ENCODE measurements at regions not wholly inside any gene's neighbourhood (a gene's known extent, or its start where the extent isn't known, plus 50 kb on each side); places are given as distances from the start of the nearest gene placed in this dataset.

DNA sequence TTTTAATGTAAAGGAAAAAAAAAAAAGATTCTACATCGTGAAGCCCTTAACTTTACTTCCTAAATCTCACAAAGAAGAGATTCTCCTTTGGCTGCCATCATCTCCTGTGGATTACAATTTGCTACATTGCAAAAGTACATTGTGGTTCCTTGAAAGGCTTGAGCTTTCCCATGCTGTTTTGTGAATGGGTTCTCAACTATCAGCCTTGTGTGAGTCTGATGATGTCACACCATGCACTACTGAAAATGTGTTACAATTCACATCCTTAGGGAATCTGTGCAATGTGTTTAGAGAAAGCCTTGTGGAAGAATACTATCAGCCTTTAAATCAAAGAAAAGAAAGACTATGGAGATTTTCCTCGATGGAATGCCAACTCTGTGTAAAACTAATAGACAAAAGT, 510.0 kb upstream of the ALCAM start:
- Histone ChIP-seq H3K9me3 (no peaks in the 10 kb centered on the region), H3K4me2 (no peak overlapping the region), H3K4me1 (no peaks in the 10 kb centered on the region), H3K4me3 (no peak overlapping the region), H3K27ac (no peak overlapping the region)
- POLR2A ChIA-PET = no interaction called here
- ATAC-seq = no peak
- no peak for FAIRE-seq
- DNase-seq (ENCODE audit: low read depth in 1 of 2, low spot score in 1 of 2) = no peak
- CTCF ChIA-PET = no interaction called here
- WGBS (ENCODE audit: missing lambda C conversion rate) = 9% methylated on average over 2 of the region's 2 CpGs
- TF ChIP-seq FOSL2 (IDR thresholded peaks at IDR 0.05) (no peak), FOSL2 (CRISPR knock-in tag; IDR thresholded peaks at IDR 0.05) (no peak), TP53 (CRISPR knock-in tag; IDR thresholded peaks at IDR 0.05) (no peak), NPAS2 (CRISPR knock-in tag; IDR thresholded peaks at IDR 0.05; ENCODE audit: borderline replicate concordance) (no peak), ZFP36 (IDR thresholded peaks at IDR 0.05; ENCODE audit: borderline replicate concordance, partially characterized antibody) (no peak), NR3C1 (IDR thresholded peaks at IDR 0.05) (no peak), MYC (IDR thresholded peaks at IDR 0.05; ENCODE audit: borderline replicate concordance, low read length) (no peak), FOXS1 (CRISPR knock-in tag; IDR thresholded peaks at IDR 0.05) (no peak), RAD21 (conservative IDR thresholded peaks at IDR 0.05 in 1 of 2, IDR thresholded peaks at IDR 0.05 in 1 of 2) (no peak), HOXA7 (CRISPR knock-in tag; IDR thresholded peaks at IDR 0.05) (no peak), HOXB5 (CRISPR knock-in tag; IDR thresholded peaks at IDR 0.05) (no peak)
- TF ChIP-seq, protein P1, sequence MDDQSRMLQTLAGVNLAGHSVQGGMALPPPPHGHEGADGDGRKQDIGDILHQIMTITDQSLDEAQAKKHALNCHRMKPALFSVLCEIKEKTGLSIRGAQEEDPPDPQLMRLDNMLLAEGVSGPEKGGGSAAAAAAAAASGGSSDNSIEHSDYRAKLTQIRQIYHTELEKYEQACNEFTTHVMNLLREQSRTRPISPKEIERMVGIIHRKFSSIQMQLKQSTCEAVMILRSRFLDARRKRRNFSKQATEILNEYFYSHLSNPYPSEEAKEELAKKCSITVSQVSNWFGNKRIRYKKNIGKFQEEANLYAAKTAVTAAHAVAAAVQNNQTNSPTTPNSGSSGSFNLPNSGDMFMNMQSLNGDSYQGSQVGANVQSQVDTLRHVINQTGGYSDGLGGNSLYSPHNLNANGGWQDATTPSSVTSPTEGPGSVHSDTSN (IDR thresholded peaks at IDR 0.05) = no peak
- TF ChIP-seq, protein P2, sequence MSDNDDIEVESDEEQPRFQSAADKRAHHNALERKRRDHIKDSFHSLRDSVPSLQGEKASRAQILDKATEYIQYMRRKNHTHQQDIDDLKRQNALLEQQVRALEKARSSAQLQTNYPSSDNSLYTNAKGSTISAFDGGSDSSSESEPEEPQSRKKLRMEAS (IDR thresholded peaks at IDR 0.05) = no peak

DNA sequence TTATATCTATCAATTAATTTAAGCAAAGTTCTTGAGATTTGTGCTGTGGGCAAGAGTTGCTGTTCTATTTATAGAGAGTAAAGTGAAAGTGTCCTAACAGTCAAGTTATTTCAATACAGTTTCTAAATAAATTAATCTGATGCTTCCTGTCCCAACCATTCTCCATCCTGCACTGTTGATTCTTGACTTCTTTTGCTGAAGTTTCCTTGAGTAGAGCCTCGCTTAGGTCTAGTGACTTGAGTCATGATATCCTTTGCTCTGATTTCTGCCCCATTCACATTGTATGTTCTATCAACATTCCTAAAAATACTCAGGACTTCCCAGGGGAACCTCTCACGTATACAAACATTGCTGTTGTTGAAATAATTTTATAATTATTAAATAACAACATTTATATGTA, 498.4 kb upstream of the ALCAM start:
- FAIRE-seq (no peak), ATAC-seq (no peak), DNase-seq (ENCODE audit: low read depth in 1 of 2, low spot score in 1 of 2) (no peak)
- TF ChIP-seq HOXB5 (CRISPR knock-in tag; IDR thresholded peaks at IDR 0.05) (no peak), TFCP2L1 (CRISPR knock-in tag; IDR thresholded peaks at IDR 0.05) (no peak), POLR2A (IDR thresholded peaks at IDR 0.05; ENCODE audit: low read length) (no peak), RCOR1 (IDR thresholded peaks at IDR 0.05; ENCODE audit: low read depth, low read length) (no peak), FOSB (CRISPR knock-in tag; IDR thresholded peaks at IDR 0.05) (no peak), HOXA7 (CRISPR knock-in tag; IDR thresholded peaks at IDR 0.05) (no peak)
- TF ChIP-seq, protein P3, sequence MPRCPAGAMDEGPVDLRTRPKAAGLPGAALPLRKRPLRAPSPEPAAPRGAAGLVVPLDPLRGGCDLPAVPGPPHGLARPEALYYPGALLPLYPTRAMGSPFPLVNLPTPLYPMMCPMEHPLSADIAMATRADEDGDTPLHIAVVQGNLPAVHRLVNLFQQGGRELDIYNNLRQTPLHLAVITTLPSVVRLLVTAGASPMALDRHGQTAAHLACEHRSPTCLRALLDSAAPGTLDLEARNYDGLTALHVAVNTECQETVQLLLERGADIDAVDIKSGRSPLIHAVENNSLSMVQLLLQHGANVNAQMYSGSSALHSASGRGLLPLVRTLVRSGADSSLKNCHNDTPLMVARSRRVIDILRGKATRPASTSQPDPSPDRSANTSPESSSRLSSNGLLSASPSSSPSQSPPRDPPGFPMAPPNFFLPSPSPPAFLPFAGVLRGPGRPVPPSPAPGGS (IDR thresholded peaks at IDR 0.05) = no peak
- CTCF ChIA-PET = no interaction called here
- POLR2A ChIA-PET = no interaction called here
- no peak overlapping the region for H3K4me2 ChIP-seq
- no peak overlapping the region for H3K27ac ChIP-seq
- WGBS (ENCODE audit: missing lambda C conversion rate) = 35% methylated on average over 2 of the region's 2 CpGs
- H3K4me3 ChIP-seq = no peak overlapping the region
- no peaks in the 10 kb centered on the region for H3K4me1 ChIP-seq
- H3K9me3 ChIP-seq = no peaks in the 10 kb centered on the region

DNA sequence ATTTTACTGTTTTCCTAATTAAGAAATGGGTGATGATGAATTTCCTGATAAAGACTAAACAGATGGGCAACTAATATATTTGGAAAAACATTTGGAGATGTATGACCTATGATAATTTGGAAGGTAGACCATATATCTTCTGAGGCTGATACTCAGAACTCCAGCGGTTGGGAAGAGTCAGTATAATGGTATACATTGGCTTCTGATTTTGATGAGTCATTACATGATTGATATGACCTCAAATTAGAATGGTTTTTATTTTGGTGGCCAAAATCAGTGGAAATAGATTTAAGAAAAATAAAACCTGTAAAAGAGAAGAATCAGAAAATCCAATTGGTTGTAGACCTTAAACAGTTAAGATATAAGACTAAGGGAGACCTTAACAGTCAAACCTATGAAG, 496.4 kb upstream of the ALCAM start:
- WGBS (ENCODE audit: missing lambda C conversion rate) = 77% methylated on average over 1 of the region's 1 CpG

DNA sequence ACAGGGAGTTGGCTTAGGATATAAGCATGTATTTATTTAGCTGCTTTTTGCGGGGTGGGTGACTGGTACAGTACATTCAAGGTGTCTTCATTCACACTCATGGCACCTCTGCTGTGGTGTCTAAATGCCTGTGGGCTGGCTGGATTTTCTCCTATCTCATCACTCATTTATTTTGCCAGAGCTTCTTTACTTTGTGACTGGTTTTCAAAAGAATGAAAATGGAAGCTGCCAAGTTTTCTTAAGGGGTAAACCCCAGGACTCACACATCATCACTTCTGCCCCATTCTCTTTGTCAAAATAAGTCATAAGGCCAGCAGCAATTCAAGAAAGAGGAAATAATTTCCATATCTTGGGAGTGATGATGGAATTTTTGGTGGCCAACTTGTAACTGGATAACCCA, 493.4 kb upstream of the ALCAM start:
- no peak overlapping the region for H3K4me3 ChIP-seq
- no peak overlapping the region for H3K4me2 ChIP-seq
- 44% methylated on average over 1 of the region's 1 CpG for WGBS (ENCODE audit: missing lambda C conversion rate)
- no peaks in the 10 kb centered on the region for H3K9me3 ChIP-seq
- ATAC-seq = no peak
- no peak overlapping the region for H3K27ac ChIP-seq
- DNase-seq (ENCODE audit: low read depth in 1 of 2, low spot score in 1 of 2) = no peak
- FAIRE-seq = no peak
- TF ChIP-seq RFX5 (IDR thresholded peaks at IDR 0.05) = no peak
- TF ChIP-seq MAZ (IDR thresholded peaks at IDR 0.05; ENCODE audit: borderline replicate concordance, low read depth, low read length) = no peak
- TF ChIP-seq NPAS2 (CRISPR knock-in tag; IDR thresholded peaks at IDR 0.05; ENCODE audit: borderline replicate concordance) = no peak
- POLR2A ChIA-PET = no interaction called here
- H3K4me1 ChIP-seq = no peaks in the 10 kb centered on the region
- CTCF ChIA-PET = interaction anchor here (1.6 kb wide), 1 partner anchor 14 kb away, joined by 3 read pairs; no protein-coding TSS in a partner anchor

More for the DNA sequence above, 496.4 kb upstream of the ALCAM start:
- Histone ChIP-seq H3K4me2 (no peak overlapping the region), H3K27ac (no peak overlapping the region), H3K4me1 (no peaks in the 10 kb centered on the region), H3K4me3 (no peak overlapping the region), H3K9me3 (no peaks in the 10 kb centered on the region)
- TF ChIP-seq NFE2L2 (conservative IDR thresholded peaks at IDR 0.05; ENCODE audit: low read length) (0 out of 2 replicates have a peak, but pooled peaks have one; percentile 37), POLR2AphosphoS2 (conservative IDR thresholded peaks at IDR 0.05; ENCODE audit: low read length) (no peak)
- ChIA-PET POLR2A (no interaction called here), CTCF (no interaction called here)
- no peak for DNase-seq (ENCODE audit: low read depth in 1 of 2, low spot score in 1 of 2)
- ATAC-seq = no peak
- no peak for FAIRE-seq

Data from A549 (cell line).